ENCODE measurements at regions not wholly inside any gene's neighbourhood (a gene's known extent, or its start where the extent isn't known, plus 50 kb on each side); places are given as distances from the start of the nearest gene placed in this dataset.

GRCh38 chr22:42190274-42190673 is 59.7 kb upstream of the CYP2D6 start:
- TF ChIP-seq CTCF (IDR thresholded peaks at IDR 0.05) (no peak), POLR2A (IDR thresholded peaks at IDR 0.05) (no peak)
